OCI-LY7 (cell line): ENCODE measurements at regions not wholly inside any gene's neighbourhood (a gene's known extent, or its start where the extent isn't known, plus 50 kb on each side); places are given as distances from the start of the nearest gene placed in this dataset.

Experiments used
- CTCF ChIP-seq: fragments of 200-600 bp; sonication (generic); conservative IDR thresholded peaks from 2 replicates; pipeline ENCODE4 v1.5.1; 2014; ENCODE audit warnings: mild to moderate bottlenecking, antibody characterized with exemption, low read length, moderate library complexity, mixed read lengths
- EZH2phosphoT487 ChIP-seq: fragments of 200-600 bp; sonication (generic); IDR thresholded peaks from 2 replicates; pipeline ENCODE4 v1.6.1; 2018; ENCODE audit warnings: low read depth, borderline replicate concordance, mild to moderate bottlenecking, mixed run types, antibody characterized with exemption, low read length, moderate library complexity, mixed read lengths

DNA sequence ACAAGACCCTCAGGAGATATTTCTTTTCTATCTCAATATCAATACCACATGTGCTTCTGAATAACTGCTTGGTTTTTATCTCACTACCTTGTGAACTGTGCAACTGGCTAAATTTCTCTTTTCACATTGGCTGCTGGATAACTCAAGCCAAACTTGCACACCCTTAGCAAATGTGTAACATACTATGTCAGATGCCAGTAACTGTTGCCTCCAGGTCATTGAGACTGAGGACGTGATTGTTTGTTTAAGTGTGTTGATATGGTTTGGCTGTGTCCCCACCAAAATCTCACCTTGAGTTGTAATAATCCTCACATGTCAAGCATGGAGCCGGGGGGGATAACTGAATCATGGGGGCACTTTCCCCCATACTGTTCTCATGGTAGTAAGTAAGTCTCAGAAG lies 90.2 kb upstream of the LIN7C start:
- TF ChIP-seq EZH2phosphoT487: no peak
- TF ChIP-seq CTCF: no peak
